PC-3 (cell line): ENCODE measurements at regions not wholly inside any gene's neighbourhood (a gene's known extent, or its start where the extent isn't known, plus 50 kb on each side); places are given as distances from the start of the nearest gene placed in this dataset.

Experiments used
- CTCF ChIP-seq: fragments of 300-600 bp; sonication (generic); conservative IDR thresholded peaks from 2 replicates; pipeline ENCODE4 v1.5.1; 2017; ENCODE audit warnings: antibody characterized with exemption, low read depth, mild to moderate bottlenecking, low read length
- EZH2phosphoT487 ChIP-seq: fragments of 300-600 bp; sonication (generic); IDR thresholded peaks from 2 replicates; pipeline ENCODE4 v1.6.1; 2018; ENCODE audit warnings: mild to moderate bottlenecking, antibody characterized with exemption, low read length, borderline replicate concordance

- no peak for TF ChIP-seq EZH2phosphoT487
- no peak for TF ChIP-seq CTCF
Measured at GRCh38 chr3:6392123-6392522, 468.8 kb upstream of the GRM7 start.
